ENCODE measurements at regions not wholly inside any gene's neighbourhood (a gene's known extent, or its start where the extent isn't known, plus 50 kb on each side); places are given as distances from the start of the nearest gene placed in this dataset.

- TF ChIP-seq POLR2A (IDR thresholded peaks at IDR 0.05), result no peak
- TF ChIP-seq CTCF (IDR thresholded peaks at IDR 0.05), result no peak
- Histone ChIP-seq H3K4me1 (replicated peaks in 1 of 2) (no peaks in the 10 kb centered on the region), H3K36me3 (replicated peaks in 1 of 2) (no peaks in the 10 kb centered on the region), H3K4me3 (no peak overlapping the region), H3K27me3 (no peaks in the 10 kb centered on the region), H3K27ac (no peak overlapping the region), H3K9me3 (replicated peaks in 1 of 3) (no peaks in the 10 kb centered on the region)
- WGBS, 4 donors, result 73 to 83% (median 80%) methylated on average over 1 of the region's 1 CpG
- DNase-seq, result no peak
- intact Hi-C loops (cut with DNase I), result no loop called here
Observed at GRCh38 chr7:89563597-89563996, 590.7 kb upstream of the STEAP1 start.

GRCh38 chr7:89584896-89585295 lies 569.4 kb upstream of the STEAP1 start:
- H3K4me1 ChIP-seq (replicated peaks in 1 of 2), result no peaks in the 10 kb centered on the region
- H3K4me3 ChIP-seq, result no peak overlapping the region
- H3K9me3 ChIP-seq (replicated peaks in 1 of 3), result no peaks in the 10 kb centered on the region
- no peaks in the 10 kb centered on the region for H3K36me3 ChIP-seq (replicated peaks in 1 of 2)
- no peak overlapping the region for H3K27ac ChIP-seq
- TF ChIP-seq POLR2A (IDR thresholded peaks at IDR 0.05), result no peak
- H3K27me3 ChIP-seq, result no peaks in the 10 kb centered on the region
- intact Hi-C loops (cut with DNase I), result no loop called here
- DNase-seq, result no peak
- WGBS, 4 donors, result 65 to 74% (median 73%) methylated on average over 1 of the region's 1 CpG

- TF ChIP-seq POLR2A (IDR thresholded peaks at IDR 0.05) (no peak), CTCF (IDR thresholded peaks at IDR 0.05) (no peak)
- no peak for DNase-seq
- Histone ChIP-seq H3K4me3 (no peak overlapping the region), H3K27ac (no peak overlapping the region), H3K36me3 (replicated peaks in 1 of 2) (no peaks in the 10 kb centered on the region), H3K27me3 (no peaks in the 10 kb centered on the region), H3K4me1 (replicated peaks in 1 of 2) (no peaks in the 10 kb centered on the region), H3K9me3 (replicated peaks in 1 of 3) (no peaks in the 10 kb centered on the region)
- intact Hi-C loops (cut with DNase I), result no loop called here
- 71 to 82% (median 76%) methylated on average over 5 of the region's 5 CpGs for WGBS, 4 donors
Observed at GRCh38 chr7:89593125-89593524, 561.1 kb upstream of the STEAP1 start.

GRCh38 chr7:89602984-89603383 lies 551.3 kb upstream of the STEAP1 start:
- no peak for DNase-seq
- no peak overlapping the region for H3K27ac ChIP-seq
- H3K4me3 ChIP-seq, result no peak overlapping the region
- no peaks in the 10 kb centered on the region for H3K36me3 ChIP-seq (replicated peaks in 1 of 2)
- 52 to 64% (median 57%) methylated on average over 1 of the region's 1 CpG for WGBS, 4 donors
- H3K4me1 ChIP-seq (replicated peaks in 1 of 2), result no peaks in the 10 kb centered on the region
- H3K9me3 ChIP-seq (replicated peaks in 1 of 3), result no peaks in the 10 kb centered on the region
- no peaks in the 10 kb centered on the region for H3K27me3 ChIP-seq
- TF ChIP-seq POLR2A (IDR thresholded peaks at IDR 0.05) (no peak), CTCF (IDR thresholded peaks at IDR 0.05) (no peak)
- intact Hi-C loops (cut with DNase I), result no loop called here

- H3K27ac ChIP-seq, result no peak overlapping the region
- intact Hi-C loops (cut with DNase I), result no loop called here
Observed at GRCh38 chr7:89605362-89605761, 548.9 kb upstream of the STEAP1 start.

More at GRCh38 chr7:89605362-89605761, 548.9 kb upstream of the STEAP1 start:
- DNase-seq, result no peak
- no peak for TF ChIP-seq POLR2A (IDR thresholded peaks at IDR 0.05)
- no peak for TF ChIP-seq CTCF (IDR thresholded peaks at IDR 0.05)
- H3K4me1 ChIP-seq (replicated peaks in 1 of 2), result no peaks in the 10 kb centered on the region
- no peaks in the 10 kb centered on the region for H3K27me3 ChIP-seq
- H3K9me3 ChIP-seq (replicated peaks in 1 of 3), result no peaks in the 10 kb centered on the region
- no peak overlapping the region for H3K4me3 ChIP-seq
- WGBS, 4 donors, result 68 to 82% (median 76%) methylated on average over 3 of the region's 3 CpGs
- no peaks in the 10 kb centered on the region for H3K36me3 ChIP-seq (replicated peaks in 1 of 2)
